ENCODE measurements at regions not wholly inside any gene's neighbourhood (a gene's known extent, or its start where the extent isn't known, plus 50 kb on each side); places are given as distances from the start of the nearest gene placed in this dataset.
A peak's percentile ranks its signal among the peaks of the same experiment; 100 is the strongest.

DNA sequence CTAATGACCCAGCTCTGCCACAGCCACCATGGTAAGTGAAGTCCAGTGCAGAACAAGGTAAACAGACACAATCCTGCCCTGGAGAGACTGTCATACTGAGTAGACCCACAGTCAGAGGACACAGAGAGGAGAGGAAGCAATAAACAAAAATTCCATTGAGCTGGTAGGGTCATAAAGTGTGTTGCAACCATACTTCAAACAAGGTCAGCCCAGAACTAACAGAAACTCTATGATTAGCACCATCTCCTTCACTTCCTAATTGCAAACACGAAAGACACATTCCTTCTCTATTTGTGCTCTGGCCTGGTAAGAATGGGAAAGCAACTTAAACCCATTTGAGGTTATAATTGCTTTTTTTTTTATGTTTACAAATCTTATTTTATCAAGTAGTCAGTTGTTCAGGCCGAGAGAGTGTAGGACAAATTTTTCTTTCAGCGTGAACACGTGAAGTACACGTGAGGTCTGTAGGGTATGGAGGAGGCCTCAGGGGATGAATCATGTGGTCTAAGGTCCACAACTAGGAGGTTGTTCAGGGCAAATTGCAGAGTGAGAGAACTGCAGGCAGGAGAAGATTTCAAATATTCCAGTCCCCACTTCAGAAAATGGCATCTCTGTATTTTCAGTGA lies 71.4 kb upstream of the GLS start:
- DNase-seq (ENCODE audit: low read depth) = no peak

DNA sequence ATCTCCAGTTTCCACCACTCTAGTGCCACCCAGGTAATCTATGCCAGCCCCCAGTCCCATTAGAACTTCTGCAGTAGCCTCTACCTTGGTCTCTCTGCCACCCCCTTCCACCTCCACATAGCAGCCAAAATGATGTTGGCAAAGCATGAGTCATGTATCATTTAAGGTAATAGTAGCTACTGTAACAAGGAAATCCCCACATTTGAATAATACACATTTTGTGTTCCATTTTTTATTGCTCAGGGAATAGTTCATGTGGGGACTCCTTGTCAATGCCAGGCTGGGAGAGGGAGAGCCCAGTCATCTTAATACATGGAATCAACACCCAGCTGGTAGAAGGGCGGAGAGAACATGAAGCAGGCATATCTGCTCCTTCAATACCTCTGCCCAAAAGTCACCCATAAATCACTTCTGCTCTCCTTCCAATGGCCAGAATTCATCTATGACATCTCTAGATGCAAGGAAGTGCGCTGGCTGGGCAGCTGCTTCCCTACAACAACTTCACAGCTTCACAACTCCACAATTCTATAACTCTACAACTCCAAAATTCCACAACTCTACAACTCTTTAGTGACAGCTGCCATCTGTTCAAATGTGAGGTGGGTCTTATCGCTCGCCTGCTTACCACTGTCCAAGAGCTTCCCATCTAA lies 70.6 kb upstream of the GLS start:
- no peak for DNase-seq (ENCODE audit: low read depth)

- DNase-seq (ENCODE audit: low read depth) = no peak
Measured at GRCh38 chr2:190810981-190811587, 69.5 kb upstream of the GLS start.

DNA sequence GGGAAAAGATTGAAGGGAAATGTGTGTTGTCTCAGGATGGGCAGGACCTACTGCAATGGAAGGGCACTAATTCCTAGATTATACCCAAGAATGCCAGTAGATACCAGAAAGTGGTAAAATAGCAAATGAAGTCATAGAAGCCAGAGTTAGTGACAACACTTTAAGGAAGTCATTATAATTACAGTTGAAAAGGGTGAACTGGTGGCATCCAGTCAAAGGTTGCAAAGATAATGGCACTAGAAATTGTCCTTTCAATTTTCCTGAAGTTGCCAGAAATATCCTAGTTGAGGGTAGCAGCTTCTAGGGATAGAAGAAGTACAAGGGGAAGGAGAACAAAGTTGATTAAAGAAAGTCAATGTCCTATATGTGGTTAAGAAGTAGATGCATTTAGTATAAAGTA lies 68.8 kb upstream of the GLS start:
- no peak for DNase-seq (ENCODE audit: low read depth)

DNA sequence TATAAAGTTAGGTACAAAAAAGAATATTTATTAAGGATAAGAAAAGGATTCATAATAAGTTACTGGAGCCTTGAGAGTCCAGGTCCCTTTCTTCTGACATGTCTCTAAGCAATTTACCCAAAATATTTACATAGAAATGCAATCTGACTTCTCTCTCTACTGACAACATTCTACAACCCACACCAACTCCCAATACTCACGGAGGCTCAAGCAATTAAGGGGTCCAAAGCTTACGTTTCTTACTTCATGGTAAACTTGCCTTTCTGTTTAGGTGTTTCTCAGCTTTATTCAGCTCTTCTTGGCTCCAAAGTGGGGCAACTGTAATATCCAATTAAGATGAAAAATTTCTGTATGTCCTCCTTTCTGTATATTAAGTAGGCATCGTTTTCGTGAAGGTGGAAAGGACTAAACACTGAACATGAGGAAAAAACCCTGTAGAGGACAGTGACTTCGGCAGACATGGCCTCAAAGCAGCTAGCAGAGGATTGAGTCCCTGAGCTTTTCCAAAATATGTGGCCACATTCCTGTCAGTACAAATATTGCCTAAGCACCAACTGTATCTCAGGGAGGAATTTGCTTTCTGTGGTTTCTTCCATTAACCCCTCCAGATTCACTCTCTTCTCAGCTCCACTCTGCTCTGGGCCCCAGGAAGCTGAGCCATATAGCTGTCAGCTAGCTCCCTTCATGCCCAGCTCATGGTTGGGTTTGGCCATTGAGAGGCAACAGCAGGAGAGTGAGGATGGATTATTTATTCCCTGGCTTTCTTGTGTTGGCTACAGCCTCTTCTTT lies 67.9 kb upstream of the GLS start:
- DNase-seq (ENCODE audit: low read depth) = peak; percentile 57

DNA sequence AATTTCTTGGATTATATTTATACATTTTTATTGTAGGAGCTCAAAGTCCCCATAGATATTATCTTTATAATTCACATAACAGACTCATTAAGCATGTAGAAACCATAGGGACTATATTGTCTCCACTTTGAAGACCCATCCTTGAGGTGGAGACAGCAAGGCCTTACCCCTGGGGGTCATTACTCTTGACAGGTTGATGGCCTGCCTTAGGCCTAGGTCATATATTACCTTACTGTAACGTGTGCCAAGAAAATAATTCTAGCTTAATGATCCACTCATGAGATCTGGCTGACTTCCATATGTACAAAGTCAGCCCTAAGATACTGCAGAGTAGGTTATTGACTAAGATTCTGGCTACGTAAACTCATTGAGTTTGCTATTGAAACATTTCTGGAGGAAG lies 65.4 kb upstream of the GLS start:
- DNase-seq (ENCODE audit: low read depth) = no peak

DNA sequence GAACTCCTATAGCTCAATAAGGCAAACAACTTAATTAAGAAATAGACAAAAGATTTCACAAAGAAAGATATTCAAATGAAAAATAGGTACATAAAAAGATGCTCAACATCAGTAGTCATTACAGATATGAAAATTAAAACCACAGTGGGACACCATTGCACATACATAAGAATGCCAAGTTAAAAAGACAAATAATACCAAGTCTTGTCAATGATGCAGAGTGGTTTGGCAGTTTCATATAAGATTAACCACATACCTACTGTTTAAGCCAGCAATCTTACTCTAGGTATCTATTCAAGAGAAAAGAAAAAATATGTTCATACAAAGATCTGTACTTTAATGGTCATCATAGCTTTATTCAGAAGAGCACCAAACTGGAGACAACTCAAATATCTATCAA lies 63.5 kb upstream of the GLS start:
- DNase-seq (ENCODE audit: low read depth) = no peak

- peak; percentile 78 for DNase-seq (ENCODE audit: low read depth)
Measured at GRCh38 chr2:190819840-190820301, 60.8 kb upstream of the GLS start.

- no peak for DNase-seq (ENCODE audit: low read depth)
Measured at GRCh38 chr2:190820416-190820815, 60.2 kb upstream of the GLS start.

- DNase-seq (ENCODE audit: low read depth) = no peak
Measured at GRCh38 chr2:190822043-190822442, 58.6 kb upstream of the GLS start.

DNA sequence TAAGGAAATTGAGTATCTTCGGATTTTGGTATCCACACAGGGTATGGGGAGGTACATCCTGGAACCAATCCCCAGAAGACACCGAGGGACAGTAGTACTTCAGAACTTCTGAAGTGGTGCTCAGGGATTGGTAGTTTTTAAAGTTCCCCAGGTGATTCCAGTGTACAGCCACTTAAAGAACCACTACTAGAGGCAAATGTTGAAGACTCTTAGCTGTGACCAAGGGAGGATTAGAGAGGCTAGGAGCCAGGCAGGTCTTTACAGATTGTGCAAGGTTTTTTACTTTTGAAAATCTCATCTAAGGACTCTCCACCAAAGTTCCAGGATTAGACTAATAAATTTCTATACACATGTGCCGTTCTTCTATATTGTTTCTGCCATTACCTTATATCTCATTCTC lies 52.9 kb upstream of the GLS start:
- DNase-seq (ENCODE audit: low read depth) = no peak

DNA sequence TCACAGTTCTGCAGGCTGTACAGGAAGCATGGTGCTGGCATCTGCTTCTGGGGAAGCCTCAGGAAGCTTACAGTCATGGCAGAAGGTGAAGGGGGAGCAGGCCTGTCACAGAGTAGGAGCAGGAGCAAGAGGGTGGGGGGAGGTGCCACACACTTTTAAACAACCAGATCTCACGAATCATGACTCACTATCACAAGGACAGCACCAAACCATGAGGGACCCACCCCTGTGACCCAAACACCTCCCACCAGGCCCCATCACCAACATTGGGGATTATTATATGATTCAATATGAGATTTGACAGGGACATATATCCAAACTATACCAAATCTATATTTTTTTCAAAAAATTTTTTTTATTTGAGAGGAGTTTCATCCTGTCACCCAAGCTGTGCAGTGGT lies 51.0 kb upstream of the GLS start:
- no peak for DNase-seq (ENCODE audit: low read depth)
